ENCODE measurements at regions not wholly inside any gene's neighbourhood (a gene's known extent, or its start where the extent isn't known, plus 50 kb on each side); places are given as distances from the start of the nearest gene placed in this dataset.

GRCh38 chr2:10500601-10501361 is 52.7 kb upstream of the ODC1 start:
- CTCF ChIA-PET (ENCODE audit: unreplicated experiment), result no interaction called here

GRCh38 chr2:10499911-10500521 is 51.9 kb upstream of the ODC1 start:
- H3K9me2 ChIP-seq (ENCODE audit: insufficient read depth, low read length), result no peaks in the 10 kb centered on the region
- DNase-seq (ENCODE audit: low spot score), result no peak
- no peak overlapping the region for H2AFZ ChIP-seq (ENCODE audit: low read length)
- no peaks in the 10 kb centered on the region for H3K79me2 ChIP-seq (ENCODE audit: insufficient read depth, low read depth, low read length)
- intact Hi-C loops (cut with micrococcal nuclease; ENCODE audit: unreplicated experiment), result no loop called here
- no peaks in the 10 kb centered on the region for H4K20me1 ChIP-seq (ENCODE audit: insufficient read depth, low read length)
- no peak overlapping the region for H3K4me2 ChIP-seq (ENCODE audit: low read length)
- no TSS peak for BruUV-seq (replicated peaks)
- TF ChIP-seq CTCF (conservative IDR thresholded peaks at IDR 0.05; ENCODE audit: low read length) (no peak), EZH2phosphoT487 (IDR thresholded peaks at IDR 0.05; ENCODE audit: borderline replicate concordance, low read depth, low read length) (no peak)
- H3K9me3 ChIP-seq (ENCODE audit: low read length), result no peaks in the 10 kb centered on the region
- H3K4me1 ChIP-seq (ENCODE audit: insufficient read depth, low read length, poor library complexity, severe bottlenecking), result no peaks in the 10 kb centered on the region
- H3K4me3 ChIP-seq (ENCODE audit: low read depth, low read length, poor library complexity, severe bottlenecking), result no peak overlapping the region
- no peaks in the 10 kb centered on the region for H3K36me3 ChIP-seq (ENCODE audit: insufficient read depth, low read length)
- POLR2A ChIA-PET, result interaction anchor here (0.9 kb wide), 1 partner anchor 121 kb away, joined by 4 read pairs; no protein-coding TSS in a partner anchor
- no peak overlapping the region for H3K27ac ChIP-seq (ENCODE audit: low read depth, low read length, poor library complexity, severe bottlenecking)
- CTCF ChIA-PET (ENCODE audit: unreplicated experiment), result no interaction called here

More at GRCh38 chr2:10500601-10501361, 52.7 kb upstream of the ODC1 start:
- no peak overlapping the region for H2AFZ ChIP-seq (ENCODE audit: low read length)
- no peaks in the 10 kb centered on the region for H3K4me1 ChIP-seq (ENCODE audit: insufficient read depth, low read length, poor library complexity, severe bottlenecking)
- H3K9me2 ChIP-seq (ENCODE audit: insufficient read depth, low read length), result no peaks in the 10 kb centered on the region
- H3K27ac ChIP-seq (ENCODE audit: low read depth, low read length, poor library complexity, severe bottlenecking), result no peak overlapping the region
- no peaks in the 10 kb centered on the region for H3K36me3 ChIP-seq (ENCODE audit: insufficient read depth, low read length)
- DNase-seq (ENCODE audit: low spot score), result no peak
- H3K4me2 ChIP-seq (ENCODE audit: low read length), result no peak overlapping the region
- POLR2A ChIA-PET, result interaction anchor here (0.5 kb wide), 1 partner anchor 63 kb away, joined by 4 read pairs; no protein-coding TSS in a partner anchor
- no peaks in the 10 kb centered on the region for H3K9me3 ChIP-seq (ENCODE audit: low read length)
- intact Hi-C loops (cut with micrococcal nuclease; ENCODE audit: unreplicated experiment), result no loop called here
- no peaks in the 10 kb centered on the region for H4K20me1 ChIP-seq (ENCODE audit: insufficient read depth, low read length)
- no TSS peak for BruUV-seq (replicated peaks)
- no peak for TF ChIP-seq EZH2phosphoT487 (IDR thresholded peaks at IDR 0.05; ENCODE audit: borderline replicate concordance, low read depth, low read length)
- TF ChIP-seq CTCF (conservative IDR thresholded peaks at IDR 0.05; ENCODE audit: low read length), result no peak
- no peaks in the 10 kb centered on the region for H3K79me2 ChIP-seq (ENCODE audit: insufficient read depth, low read depth, low read length)
- H3K4me3 ChIP-seq (ENCODE audit: low read depth, low read length, poor library complexity, severe bottlenecking), result no peak overlapping the region

Measured in OCI-LY7 (cell line).